GM19328 (cell line): ENCODE measurements at regions not wholly inside any gene's neighbourhood (a gene's known extent, or its start where the extent isn't known, plus 50 kb on each side); places are given as distances from the start of the nearest gene placed in this dataset.
"Not testable (repeated sequence)": the region's sequence is repeated elsewhere in the genome, so short reads cannot be mapped to it uniquely, and the experiment has no call there.

Experiments used
- ATAC-seq: cut with Tn5 transposase; IDR thresholded peaks from one replicate; pipeline ENCODE4 v1.9.1; 2021; ENCODE audit warnings: mild to moderate bottlenecking, moderate library complexity; ENCODE audit not compliant: unreplicated experiment

DNA sequence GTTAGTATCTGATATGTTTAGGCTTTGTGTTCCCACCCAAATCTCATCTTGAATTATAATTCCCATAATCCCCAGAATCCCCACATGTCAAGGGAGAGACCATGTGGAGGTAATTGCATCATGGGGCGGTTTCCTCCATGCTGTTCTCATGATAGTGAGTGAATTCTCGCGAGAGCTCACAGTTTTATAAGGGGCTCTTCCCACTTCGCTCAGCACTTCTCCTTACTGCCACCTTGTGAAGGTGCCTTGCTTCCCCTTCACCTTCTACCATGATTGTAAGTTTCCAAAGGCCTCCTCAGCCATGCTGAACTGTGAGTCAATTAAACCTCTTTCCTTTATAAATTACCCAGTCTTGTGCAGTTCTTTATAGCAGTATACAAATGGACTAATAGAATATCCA lies 371.9 kb upstream of the CCDC54 start:
- ATAC-seq, result not testable (repeated sequence)

GRCh38 chr3:107008213-107008612 lies 369.0 kb upstream of the CCDC54 start:
- ATAC-seq, result no peak

DNA sequence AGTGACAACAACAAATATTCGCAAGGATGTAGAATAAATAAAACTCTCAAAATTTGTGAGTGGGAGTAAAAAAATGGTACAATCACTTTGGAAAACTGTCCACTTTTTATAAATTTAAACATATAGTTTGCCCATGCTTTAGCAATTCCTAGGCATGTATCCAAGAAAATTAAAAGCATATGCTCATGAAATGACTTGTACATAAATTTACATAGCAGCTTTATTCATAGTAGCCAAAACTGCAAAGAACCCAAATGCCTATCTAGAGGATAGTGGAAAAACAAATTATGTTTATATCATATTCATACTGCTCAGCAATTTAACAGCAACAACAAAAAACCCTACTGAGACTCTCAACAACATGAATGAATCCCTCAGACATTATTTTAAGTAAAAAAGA lies 363.6 kb upstream of the CCDC54 start:
- ATAC-seq, result no peak

DNA sequence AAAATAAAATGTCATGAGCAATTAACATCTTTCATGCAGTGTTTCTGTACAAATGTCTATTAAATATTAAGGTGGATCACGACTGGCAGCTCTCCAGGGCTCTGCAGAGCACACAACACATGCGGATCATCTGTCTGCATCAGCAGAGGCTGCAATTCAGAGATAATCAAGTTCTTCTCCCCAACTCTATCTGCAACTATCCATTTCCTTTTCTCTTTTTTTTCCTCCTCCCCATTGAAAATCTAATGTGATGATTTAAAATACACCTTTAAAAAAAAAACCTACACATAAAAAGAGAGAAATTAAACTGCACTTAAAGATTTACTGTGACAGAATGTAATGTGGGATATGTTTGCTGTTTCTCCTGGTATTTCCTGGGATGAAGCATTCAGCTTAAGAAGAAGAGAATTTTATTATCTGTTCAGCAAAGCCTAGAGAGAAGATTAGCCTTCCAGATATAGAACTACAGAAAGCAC lies 352.6 kb upstream of the CCDC54 start:
- ATAC-seq, result no peak

- no peak for ATAC-seq
Measured at GRCh38 chr3:107025961-107026360, 351.3 kb upstream of the CCDC54 start.

DNA sequence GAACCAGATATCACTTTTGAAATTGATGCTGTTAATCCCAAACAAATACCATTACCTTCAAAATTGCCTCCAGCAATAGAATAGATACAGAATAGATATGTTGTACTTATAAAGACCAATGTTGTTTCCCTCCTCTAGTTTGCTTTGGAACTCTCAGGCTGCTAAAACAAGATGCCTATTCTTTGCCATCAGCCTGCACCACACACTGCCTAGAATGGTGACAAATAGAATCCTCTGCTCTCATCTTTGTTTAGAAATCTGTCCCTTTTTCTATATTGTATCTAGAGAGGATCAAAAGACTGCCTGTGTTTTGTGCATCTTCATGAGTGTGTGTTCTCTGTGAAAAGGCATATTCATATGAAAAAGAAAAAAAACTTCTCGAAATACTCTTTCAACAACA lies 349.2 kb upstream of the CCDC54 start:
- ATAC-seq, result no peak

DNA sequence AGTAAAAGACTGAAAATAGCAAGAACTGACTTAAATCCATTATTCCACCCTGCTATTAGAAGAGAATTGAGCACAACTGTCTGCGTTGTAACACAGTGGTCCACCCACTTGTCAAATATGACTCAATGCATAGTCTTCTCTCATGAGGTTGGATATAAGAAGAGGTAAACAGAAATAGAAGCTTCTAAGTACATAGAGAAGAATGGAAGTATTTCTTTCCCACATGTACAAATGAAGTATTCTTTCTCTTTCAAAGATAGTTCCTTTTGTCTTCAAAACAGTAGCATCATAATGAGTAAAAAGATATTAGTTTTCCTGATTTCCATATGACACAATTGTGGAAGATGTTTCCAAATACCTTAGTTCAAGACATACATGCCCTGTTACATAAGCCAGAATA lies 348.6 kb upstream of the CCDC54 start:
- no peak for ATAC-seq

- no peak for ATAC-seq
Measured at GRCh38 chr3:107032111-107032510, 345.1 kb upstream of the CCDC54 start.

GRCh38 chr3:107034142-107034541 lies 343.1 kb upstream of the CCDC54 start:
- ATAC-seq, result no peak

- no peak for ATAC-seq
Measured at GRCh38 chr3:107035176-107035575, 342.1 kb upstream of the CCDC54 start.

DNA sequence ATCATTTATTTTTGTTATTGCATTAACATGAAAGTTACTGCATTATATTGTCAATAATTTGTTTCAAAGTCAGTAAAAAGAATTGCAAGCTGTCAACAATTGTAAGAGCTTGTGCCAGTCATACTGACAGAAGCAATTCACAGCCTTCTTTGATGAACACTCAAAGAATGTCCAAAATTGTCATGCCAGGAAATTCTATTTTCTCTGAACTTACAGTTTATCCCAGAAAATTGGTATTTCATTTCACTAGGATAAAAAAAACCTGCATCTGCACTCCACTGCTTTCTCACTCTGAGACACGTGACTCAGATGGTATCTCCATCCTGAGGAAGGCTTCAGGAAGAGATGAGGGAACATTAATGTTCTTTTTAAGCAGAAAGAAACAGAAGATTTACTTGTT lies 332.6 kb upstream of the CCDC54 start:
- no peak for ATAC-seq

- ATAC-seq, result no peak
Measured at GRCh38 chr3:107045791-107046190, 331.4 kb upstream of the CCDC54 start.

GRCh38 chr3:107055181-107055942 lies 321.9 kb upstream of the CCDC54 start:
- no peak for ATAC-seq

GRCh38 chr3:107061466-107061865 lies 315.8 kb upstream of the CCDC54 start:
- ATAC-seq, result no peak

DNA sequence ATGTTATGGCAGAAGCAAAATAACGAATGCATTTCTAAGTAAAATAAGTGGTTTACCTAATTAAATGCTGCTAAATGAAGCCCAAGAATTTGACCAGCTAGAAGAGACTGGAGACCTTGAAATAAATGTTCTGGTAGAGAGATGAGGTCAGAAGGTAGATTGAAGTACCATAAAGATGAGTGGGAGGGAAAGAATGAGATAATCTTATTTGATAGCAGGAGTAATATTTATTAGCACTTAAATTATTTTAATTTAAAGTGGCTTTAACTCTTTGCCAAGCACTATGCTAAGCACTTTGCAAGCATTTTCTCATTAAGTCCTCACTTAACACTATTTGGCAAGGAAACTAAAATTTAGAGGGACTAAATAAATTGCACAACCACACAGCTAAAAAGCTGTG lies 314.9 kb upstream of the CCDC54 start:
- no peak for ATAC-seq

DNA sequence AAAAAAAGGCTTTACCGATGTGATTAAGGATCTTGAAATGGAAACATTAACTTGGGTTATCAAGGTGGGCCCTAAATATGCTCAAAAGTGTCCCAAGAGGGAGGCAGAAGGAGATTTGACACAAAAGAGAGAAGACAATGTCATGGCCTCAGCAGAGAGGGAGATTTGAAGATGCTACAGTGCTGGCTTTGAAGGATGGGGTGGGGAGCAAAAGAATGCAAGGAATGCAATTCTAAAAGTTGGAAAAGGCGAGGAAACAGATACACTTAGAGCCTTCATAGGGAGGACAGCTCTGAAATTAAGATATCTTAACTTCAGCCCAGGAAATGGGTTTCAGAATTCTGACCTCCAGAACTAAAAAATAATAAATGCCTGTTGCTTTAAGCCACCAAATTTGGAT lies 314.5 kb upstream of the CCDC54 start:
- no peak for ATAC-seq

DNA sequence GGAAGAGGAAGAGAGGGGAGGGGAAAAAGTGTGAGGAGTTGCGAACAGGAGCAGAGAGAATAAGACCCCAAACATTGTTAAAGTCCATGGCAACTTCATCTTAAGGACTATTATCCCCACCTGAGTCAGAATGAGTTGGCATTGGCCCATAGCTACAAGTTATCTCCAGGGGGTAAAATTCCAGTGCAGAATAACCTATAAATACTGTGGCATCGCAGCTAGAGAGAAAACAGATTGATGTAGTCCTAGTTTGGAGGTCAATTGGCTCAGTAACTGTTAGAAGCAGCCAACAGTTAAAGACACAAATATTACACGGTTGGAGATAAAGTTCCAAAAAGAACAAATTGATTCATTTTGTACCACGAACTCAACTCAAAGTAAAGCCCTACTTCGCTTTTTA lies 313.9 kb upstream of the CCDC54 start:
- ATAC-seq, result no peak

GRCh38 chr3:107064405-107065060 lies 312.7 kb upstream of the CCDC54 start:
- peak; percentile 88 for ATAC-seq

DNA sequence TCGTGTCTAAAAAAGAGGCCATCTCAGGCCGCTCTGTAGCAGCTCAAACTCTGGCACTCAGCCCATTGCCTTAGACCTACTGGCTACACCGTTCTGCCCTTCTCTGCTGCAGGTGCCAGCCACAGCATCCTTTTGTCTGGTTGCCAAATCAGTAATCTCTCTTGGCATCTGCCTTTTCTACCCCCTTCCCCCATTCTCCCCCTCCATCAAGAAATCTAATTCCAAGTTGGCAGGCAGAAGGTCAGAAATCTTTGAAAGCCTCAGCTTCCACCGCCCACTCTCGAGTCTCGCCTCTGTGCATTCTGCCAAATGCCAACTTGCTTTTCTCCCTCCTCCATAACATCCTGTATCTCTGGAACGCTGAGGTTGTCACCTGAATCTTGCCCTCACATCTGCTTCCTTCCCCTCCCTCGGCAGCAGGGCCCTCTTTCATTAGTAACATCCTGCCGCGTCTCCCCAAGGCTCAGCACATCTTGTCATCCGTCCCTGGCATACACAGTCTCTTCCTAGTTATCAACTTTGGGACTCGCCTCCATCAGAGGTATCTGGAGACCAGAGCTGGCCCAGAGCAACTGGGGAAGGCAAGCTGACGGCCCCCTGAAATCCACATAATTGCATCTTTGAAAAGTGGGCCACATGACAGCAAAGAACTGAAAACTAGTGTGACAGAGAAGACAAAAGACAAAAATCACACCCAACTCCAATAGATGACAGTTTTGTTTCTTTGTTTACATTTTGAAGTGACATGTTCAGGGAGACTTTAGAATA lies 312.0 kb upstream of the CCDC54 start:
- ATAC-seq, result no peak

DNA sequence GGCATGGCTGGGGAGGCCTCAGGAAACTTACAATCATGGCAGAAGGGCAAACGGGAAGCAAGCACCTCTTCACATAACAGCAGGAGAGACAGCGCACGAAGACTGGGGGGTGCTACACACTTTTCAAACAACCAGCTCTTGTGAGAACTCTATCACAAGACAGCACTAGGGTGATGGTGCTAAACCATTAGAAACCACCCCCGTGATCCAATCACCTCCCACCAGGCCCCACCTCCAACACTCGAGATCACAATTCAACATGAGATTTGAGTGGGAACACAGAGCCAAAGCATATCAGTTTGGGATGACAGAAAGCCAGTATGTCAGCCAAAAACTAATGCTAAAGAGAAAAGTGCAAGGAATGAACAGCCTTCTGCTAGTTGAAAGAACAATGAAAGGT lies 309.8 kb upstream of the CCDC54 start:
- ATAC-seq, result no peak

- ATAC-seq, result no peak
Measured at GRCh38 chr3:107068980-107069379, 308.3 kb upstream of the CCDC54 start.

DNA sequence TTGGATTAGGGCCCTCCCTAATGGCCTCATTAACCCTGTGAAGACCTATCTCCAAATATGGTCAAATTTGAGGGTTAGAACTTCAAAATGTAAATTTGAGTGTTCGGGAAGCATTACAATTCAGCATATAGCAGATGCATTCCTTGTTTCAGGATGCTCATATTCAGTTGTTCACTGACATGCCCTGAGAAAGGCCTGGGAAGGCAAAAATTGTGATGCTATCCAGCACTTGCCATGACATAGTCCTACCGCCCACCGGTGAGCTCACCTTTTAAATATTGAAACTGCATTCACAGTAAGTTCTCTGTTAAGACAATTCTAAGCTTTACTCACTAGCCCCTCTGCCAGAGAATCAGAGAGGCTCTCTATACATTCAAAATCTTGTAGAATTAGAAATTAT lies 300.3 kb upstream of the CCDC54 start:
- ATAC-seq, result no peak
